ENCODE measurements at regions not wholly inside any gene's neighbourhood (a gene's known extent, or its start where the extent isn't known, plus 50 kb on each side); places are given as distances from the start of the nearest gene placed in this dataset.
A peak's percentile ranks its signal among the peaks of the same experiment; 100 is the strongest.
"Not testable (repeated sequence)": the region's sequence is repeated elsewhere in the genome, so short reads cannot be mapped to it uniquely, and the experiment has no call there.

- DNase-seq = no peak
Measured at GRCh38 chr2:129565551-129566109, 413.8 kb upstream of the RAB6C start.

GRCh38 chr2:129570812-129571211, 408.7 kb upstream of the RAB6C start:
- DNase-seq = not testable (repeated sequence)

DNA sequence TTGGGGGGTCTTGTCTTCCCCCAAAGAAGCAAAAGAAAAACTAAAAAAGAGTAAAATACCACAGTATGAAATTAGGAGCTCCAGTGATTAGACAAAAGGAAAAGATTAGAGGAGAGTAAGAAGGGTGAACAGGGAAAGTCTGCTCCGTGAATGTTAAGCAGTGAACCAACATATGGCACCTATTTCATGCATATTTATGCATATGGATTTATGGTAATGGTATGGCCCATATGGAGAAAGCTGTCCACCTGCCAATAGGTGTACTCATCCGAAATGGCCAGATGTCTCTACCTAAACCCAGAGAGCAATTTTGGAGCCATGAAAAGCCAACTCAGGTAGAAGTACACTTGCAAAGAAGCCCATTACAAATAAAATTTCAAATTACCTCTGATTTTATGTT, 404.0 kb upstream of the RAB6C start:
- DNase-seq = no peak

- no peak for DNase-seq
Measured at GRCh38 chr2:129575880-129576279, 403.6 kb upstream of the RAB6C start.

DNA sequence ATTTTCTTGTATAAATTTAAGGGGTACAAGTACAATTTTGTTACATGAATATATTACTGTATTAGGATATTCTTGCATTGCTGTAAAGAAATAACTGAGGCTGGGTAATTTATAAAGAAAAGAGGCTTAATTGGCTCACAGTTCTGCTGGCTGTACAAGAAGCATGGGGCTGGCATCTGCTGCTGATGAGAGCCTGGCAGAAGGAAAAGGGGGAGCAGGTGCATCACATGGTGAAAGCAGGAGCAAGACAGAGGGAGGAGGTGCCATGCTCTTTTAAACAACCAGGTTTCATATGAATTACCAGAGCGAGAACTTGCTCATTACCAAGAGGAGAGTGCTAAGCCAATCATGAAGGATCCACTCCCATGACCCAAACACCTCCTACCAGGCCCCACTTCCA, 399.5 kb upstream of the RAB6C start:
- DNase-seq = no peak

DNA sequence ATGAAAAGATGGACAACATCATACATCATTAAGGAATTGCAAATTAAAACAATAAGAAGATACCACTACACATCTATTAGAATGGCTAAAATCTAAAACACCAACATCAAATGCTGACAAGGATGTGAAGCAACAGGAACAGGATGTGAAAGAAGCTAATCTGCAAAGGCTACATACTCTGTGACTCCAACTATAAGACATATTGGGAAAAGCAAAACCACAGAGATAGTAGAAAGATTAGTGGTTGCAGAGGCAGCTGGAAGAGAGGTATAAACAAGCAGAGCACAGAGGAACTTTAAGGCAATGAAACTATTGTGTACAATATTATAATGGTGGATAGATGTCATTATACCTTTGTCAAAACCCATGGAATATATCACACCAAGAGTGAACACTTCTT, 393.7 kb upstream of the RAB6C start:
- peak; percentile 40 for DNase-seq

GRCh38 chr2:129587426-129588064, 391.9 kb upstream of the RAB6C start:
- DNase-seq = no peak

DNA sequence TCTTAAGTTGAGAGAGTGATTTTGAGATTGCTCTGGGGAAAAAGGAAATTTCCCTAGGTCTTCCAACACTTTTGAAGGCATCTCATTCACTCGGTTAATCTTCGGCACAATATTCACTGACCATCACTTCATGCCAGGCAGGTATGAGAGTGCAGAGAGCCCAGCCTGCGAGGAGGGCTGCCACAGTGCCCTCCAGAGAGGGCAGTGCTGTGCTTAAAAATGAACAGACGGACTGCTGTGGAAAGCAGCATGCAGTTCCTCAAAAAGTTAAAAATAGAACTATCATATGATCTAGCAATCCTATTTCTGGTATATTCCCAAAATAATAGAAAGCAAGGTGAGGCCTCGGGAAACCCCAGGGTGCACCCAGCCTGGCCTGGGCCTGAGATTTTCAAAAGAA, 374.9 kb upstream of the RAB6C start:
- no peak for DNase-seq

- DNase-seq = no peak
Measured at GRCh38 chr2:129605646-129606045, 373.8 kb upstream of the RAB6C start.

DNA sequence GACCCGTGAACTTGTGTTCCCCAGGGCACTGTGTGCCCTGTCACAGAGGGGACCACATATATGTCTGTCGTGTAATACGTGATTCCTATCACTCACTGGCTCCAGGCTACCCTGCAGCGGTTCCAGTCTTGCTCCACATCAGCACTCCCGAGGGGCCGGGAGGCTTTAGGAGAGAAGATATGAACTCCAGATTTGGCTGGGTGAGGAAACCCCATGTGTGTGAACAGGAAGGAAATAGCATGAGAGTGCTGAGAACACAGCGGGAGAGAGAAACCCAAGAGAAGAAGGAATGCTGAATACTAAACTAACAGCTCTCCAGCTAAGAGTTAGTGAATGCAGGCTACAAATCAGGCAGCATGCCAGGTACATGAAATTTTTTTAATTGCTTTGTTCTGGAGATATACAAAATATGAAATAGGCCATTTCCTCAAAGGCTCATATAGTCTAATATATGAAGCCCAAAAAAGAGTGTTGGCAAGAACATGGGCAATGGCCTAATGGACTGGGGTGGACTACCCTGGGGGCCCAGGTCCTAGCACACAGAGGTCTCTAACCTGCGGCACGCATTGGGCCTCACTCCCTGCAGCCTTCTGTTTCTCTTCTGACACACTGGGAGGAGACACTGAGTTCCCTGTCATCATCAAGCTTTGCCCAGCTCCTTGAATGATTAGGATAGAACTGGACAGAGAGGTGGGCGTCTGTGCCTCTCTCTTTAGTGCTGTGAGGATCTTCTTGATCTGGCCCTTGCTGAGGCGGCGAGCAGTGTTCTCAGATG, 372.8 kb upstream of the RAB6C start:
- DNase-seq = no peak

- DNase-seq = no peak
Measured at GRCh38 chr2:129609224-129609623, 370.2 kb upstream of the RAB6C start.

GRCh38 chr2:129610766-129611165, 368.7 kb upstream of the RAB6C start:
- DNase-seq = no peak

GRCh38 chr2:129611471-129611870, 368.0 kb upstream of the RAB6C start:
- DNase-seq = no peak

DNA sequence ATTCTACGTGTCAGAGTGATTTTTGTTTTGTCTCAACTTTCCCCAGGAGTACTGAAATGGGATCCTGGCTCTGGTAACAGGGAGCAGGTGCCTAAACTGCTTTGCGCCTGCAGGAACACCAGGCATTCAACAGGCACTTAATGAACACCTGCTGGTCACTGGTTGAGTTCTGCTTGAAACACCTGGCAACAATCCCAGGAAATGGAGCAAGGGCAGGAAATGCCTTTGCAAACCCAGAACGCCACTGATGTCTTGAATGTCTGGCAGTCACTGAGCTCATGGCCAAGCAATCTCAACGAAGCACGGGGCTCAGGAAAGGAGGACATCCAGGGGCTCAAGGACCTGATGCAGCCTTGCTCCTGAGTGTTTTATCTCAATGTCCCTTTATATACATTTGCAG, 360.0 kb upstream of the RAB6C start:
- no peak for DNase-seq

DNA sequence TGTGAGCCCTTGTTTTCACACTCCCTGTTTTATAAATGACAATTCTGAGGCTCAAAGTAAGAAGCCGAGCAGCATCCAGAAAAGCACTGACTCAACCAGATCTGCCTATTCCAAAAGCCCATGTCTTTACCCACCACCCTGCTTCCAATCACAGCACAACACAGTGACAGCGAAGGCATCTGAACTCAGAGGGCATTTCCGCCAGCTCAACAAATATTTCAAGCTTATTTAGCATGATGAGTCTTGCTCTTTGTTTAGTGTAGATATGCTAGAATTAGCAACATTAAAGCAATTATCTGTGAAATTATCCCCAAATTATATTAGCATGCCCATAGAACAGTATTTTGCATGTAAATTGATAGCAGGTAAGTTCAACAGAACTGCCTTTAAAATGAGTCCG, 359.1 kb upstream of the RAB6C start:
- DNase-seq = no peak

- no peak for DNase-seq
Measured at GRCh38 chr2:129623783-129624182, 355.7 kb upstream of the RAB6C start.

GRCh38 chr2:129627437-129627836, 352.0 kb upstream of the RAB6C start:
- no peak for DNase-seq

DNA sequence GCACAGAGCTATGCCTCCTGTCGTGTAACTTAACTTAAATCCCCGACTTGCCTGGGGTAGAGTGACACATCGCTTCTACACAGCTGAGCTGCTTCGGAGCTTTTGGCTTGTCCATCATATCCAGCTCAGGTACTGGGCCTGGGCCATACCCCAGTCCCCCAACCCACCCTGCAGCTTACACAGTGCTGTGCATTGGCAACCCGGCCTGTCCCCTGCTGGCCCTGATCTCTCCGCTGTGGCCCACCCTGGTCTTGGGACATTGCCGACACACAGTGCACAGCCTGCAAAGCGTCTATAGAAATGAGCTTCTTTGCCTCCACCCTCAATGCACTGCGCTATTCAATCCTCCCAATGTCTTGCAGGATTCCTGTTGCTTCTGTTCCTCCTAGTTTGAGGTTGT, 342.8 kb upstream of the RAB6C start:
- DNase-seq = no peak

DNA sequence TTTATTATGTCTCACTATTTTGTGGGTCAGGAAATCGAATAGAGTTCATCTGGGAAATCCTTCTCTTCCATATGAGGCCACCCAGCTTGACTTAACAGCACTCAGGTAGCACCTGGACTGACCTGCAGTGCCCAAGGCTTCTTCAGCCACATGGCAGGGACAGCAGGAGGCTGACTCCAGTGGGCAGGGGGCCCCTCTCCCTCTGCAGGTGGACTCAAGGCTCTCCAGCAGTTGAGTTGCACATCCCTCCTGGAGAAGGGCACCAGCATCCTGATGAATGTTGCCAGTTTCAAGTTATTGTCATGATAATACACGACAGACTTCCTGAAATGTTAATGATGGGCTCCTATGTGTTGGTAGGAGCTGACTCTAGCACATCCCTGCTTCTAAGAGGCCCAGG, 338.1 kb upstream of the RAB6C start:
- DNase-seq = no peak

- no peak for DNase-seq
Measured at GRCh38 chr2:129642526-129643043, 336.9 kb upstream of the RAB6C start.

DNA sequence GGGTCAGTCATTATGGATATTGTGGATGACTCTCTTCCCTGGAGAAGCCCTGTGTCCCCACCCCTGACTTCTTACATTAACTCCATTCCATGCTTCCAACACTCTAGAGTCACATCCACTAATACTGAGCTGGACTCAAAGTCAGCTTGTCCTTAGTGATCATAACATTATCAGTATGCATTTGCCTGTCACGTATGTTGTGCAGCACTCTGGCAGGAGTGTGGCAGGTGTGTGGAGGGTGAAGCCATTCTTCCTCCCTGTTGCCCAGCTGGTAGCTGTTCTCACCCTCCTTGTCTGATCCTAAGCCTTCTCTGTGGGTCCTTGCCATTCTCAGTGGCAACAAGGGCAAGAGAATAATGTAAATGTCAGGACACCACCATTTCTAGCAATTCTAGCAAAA, 334.1 kb upstream of the RAB6C start:
- no peak for DNase-seq

DNA sequence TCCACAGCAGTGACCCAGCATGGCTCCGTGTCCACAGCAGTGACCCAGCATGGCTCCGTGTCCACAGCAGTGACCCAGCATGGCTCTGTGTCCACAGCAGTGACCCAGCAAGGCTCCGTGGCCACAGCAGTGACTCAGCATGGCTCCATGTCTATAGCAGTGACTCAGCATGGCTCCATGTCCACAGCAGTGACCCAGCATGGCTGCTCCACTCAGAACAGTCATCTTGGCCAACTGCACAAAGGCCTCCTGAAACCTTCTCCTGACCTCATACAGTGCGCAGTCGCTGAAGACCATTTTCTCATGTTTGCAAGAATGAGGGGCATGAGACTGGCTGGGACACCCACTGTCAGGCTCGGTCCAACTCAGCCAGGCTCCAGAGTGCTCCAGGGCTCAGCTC, 333.4 kb upstream of the RAB6C start:
- no peak for DNase-seq

DNA sequence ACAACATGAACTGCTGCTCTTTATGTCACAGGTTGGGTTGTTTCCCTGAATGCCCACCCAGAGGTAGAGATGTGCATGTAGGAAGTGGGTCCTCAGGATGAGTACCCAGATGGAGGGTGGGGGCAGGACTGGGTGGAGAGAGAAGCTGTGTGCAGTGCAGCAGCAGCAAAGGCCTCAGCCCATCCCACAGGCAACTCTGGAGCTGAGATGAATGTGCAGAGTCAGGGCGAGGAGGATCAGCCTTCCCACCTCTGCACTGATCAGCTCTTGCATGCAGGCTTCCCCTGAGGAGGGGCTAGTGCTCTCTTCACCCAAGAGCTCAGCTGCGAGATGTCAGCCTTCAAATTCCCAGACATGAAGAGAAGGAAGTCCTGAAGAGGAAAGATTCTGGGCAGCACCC, 326.2 kb upstream of the RAB6C start:
- DNase-seq = no peak

DNA sequence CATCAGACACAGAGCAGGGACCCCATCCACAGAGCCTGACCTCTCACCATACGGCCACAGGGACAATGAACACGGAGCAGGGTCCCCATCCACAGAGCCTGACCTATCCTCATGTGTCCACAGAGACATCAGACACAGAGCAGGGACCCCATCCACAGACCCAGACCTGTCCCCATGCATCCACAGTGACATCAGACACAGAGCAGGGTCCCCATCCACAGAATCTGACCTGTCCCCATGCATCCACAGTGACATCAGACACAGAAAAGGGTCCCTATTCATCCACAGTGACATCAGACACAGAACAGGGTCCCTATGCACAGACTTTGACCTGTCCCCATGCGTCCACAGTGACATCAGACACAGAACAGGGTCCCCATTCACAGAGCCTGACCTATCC, 325.1 kb upstream of the RAB6C start:
- no peak for DNase-seq
